Neural progenitor cell (in vitro differentiated cells): ENCODE measurements at regions not wholly inside any gene's neighbourhood (a gene's known extent, or its start where the extent isn't known, plus 50 kb on each side); places are given as distances from the start of the nearest gene placed in this dataset.

Experiments used
- DNase-seq: peaks from one replicate; pipeline ENCODE4 v3.0.0-alpha.2; 2016; ENCODE audit warnings: low spot score
- H2AFZ ChIP-seq: fragments of 200-600 bp; sonication (generic); replicated peaks from 2 replicates; pipeline ENCODE4 v1.6.1; 2016; ENCODE audit warnings: antibody characterized with exemption
- H3F3A ChIP-seq: fragments of 200-600 bp; sonication (generic); 2 replicates; pipeline ENCODE4 v1.6.1; 2016; ENCODE audit warnings: antibody characterized with exemption, low read depth
- H3K27ac ChIP-seq: fragments of 200-600 bp; sonication (generic); 2 replicates; pipeline ENCODE4 v1.5.1; 2016; ENCODE audit warnings: mild to moderate bottlenecking
- H3K27me3 ChIP-seq: fragments of 200-600 bp; sonication (generic); 2 replicates; pipeline ENCODE4 v1.6.1; 2016; ENCODE audit warnings: mild to moderate bottlenecking, moderate library complexity
- H3K36me3 ChIP-seq: fragments of 200-600 bp; sonication (generic); 2 replicates; pipeline ENCODE4 v1.5.1; 2016
- H3K4me1 ChIP-seq: fragments of 200-600 bp; sonication (generic); 2 replicates; pipeline ENCODE4 v1.6.1; 2016; ENCODE audit warnings: mixed run types
- H3K4me2 ChIP-seq: fragments of 200-600 bp; sonication (generic); 2 replicates; pipeline ENCODE4 v1.6.1; 2016
- H3K4me3 ChIP-seq: fragments of 200-600 bp; sonication (generic); 2 replicates; pipeline ENCODE4 v1.5.1; 2016
- H3K79me2 ChIP-seq: fragments of 200-600 bp; sonication (generic); 2 replicates; pipeline ENCODE4 v1.6.1; 2016; ENCODE audit warnings: low read depth
- H3K9ac ChIP-seq: fragments of 200-600 bp; sonication (generic); 2 replicates; pipeline ENCODE4 v1.6.1; 2016
- H3K9me3 ChIP-seq: fragments of 200-600 bp; sonication (generic); 2 replicates; pipeline ENCODE4 v1.5.1; 2016; ENCODE audit warnings: low read depth
- H4K20me1 ChIP-seq: fragments of 200-600 bp; sonication (generic); 2 replicates; pipeline ENCODE4 v1.6.1; 2016; ENCODE audit warnings: low read depth
- H3K27ac Mint-ChIP-seq: 3 replicates; pipeline ENCODE4 v1.8.0; 2021; ENCODE audit warnings: mixed read lengths
- H3K27me3 Mint-ChIP-seq: 2 replicates; pipeline ENCODE4 v1.8.0; 2022; ENCODE audit warnings: low read depth, mild to moderate bottlenecking, inconsistent platforms, moderate library complexity, mixed read lengths; ENCODE audit not compliant: insufficient read depth
- H3K36me3 Mint-ChIP-seq: 3 replicates; pipeline ENCODE4 v1.8.0; 2021; ENCODE audit warnings: mixed read lengths
- H3K4me1 Mint-ChIP-seq: 3 replicates; pipeline ENCODE4 v1.8.0; 2021; ENCODE audit warnings: mixed read lengths
- H3K4me3 Mint-ChIP-seq: 3 replicates; pipeline ENCODE4 v1.8.0; 2021; ENCODE audit warnings: mild to moderate bottlenecking, moderate library complexity, mixed read lengths
- H3K9me3 Mint-ChIP-seq: 3 replicates; pipeline ENCODE4 v1.8.0; 2020; ENCODE audit warnings: mixed read lengths
- CTCF ChIP-seq: fragments of 200-600 bp; sonication (generic); IDR thresholded peaks from 2 replicates; pipeline ENCODE4 v1.5.1; 2017; ENCODE audit warnings: antibody characterized with exemption, mild to moderate bottlenecking
- EZH2 ChIP-seq: fragments of 200-600 bp; sonication (generic); IDR thresholded peaks from 2 replicates; pipeline ENCODE4 v1.6.1; 2017; ENCODE audit warnings: antibody characterized with exemption, mild to moderate bottlenecking, moderate library complexity
- EZH2phosphoT487 ChIP-seq: fragments of 200-600 bp; sonication (generic); IDR thresholded peaks from 2 replicates; pipeline ENCODE4 v1.6.1; 2017; ENCODE audit warnings: antibody characterized with exemption

DNA sequence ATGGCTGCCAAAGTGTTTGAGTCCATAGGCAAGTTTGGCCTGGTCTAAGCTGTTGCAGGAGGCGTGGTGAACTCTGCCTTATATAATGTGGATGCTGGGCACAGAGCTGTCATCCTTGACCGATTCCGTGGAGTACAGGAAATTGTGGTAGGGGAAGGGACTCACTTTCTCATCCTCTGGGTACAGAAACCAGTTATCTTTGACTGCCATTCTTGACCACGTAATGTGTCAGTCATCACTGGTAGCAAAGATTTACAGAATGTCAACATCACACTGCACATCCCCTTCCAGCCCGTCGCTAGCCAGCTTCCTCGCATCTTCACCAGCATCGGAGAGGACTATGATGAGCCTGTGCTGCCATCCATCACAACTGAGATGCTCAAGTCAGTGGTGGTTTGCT is 215.8 kb upstream of the JUN start:
- DNase-seq = no peak
- H3F3A ChIP-seq = no peaks in the 10 kb centered on the region
- no peak overlapping the region for H3K27ac Mint-ChIP-seq
- no peaks in the 10 kb centered on the region for H3K79me2 ChIP-seq
- no peak overlapping the region for H2AFZ ChIP-seq
- no peaks in the 10 kb centered on the region for H3K36me3 ChIP-seq
- H3K4me1 Mint-ChIP-seq = peaks cover 8% of the 10 kb centered on the region
- no peak overlapping the region for H3K9ac ChIP-seq
- no peak overlapping the region for H3K4me3 ChIP-seq
- no peak overlapping the region for H3K27ac ChIP-seq
- no peaks in the 10 kb centered on the region for H3K4me1 ChIP-seq
- no peaks in the 10 kb centered on the region for H4K20me1 ChIP-seq
- no peaks in the 10 kb centered on the region for H3K36me3 Mint-ChIP-seq
- H3K9me3 ChIP-seq = no peaks in the 10 kb centered on the region
- H3K9me3 Mint-ChIP-seq = no peaks in the 10 kb centered on the region
- no peaks in the 10 kb centered on the region for H3K27me3 Mint-ChIP-seq
- H3K4me3 Mint-ChIP-seq = no peak overlapping the region
- TF ChIP-seq EZH2 = no peak
- no peak for TF ChIP-seq CTCF
- no peak for TF ChIP-seq EZH2phosphoT487
- H3K27me3 ChIP-seq = no peaks in the 10 kb centered on the region
- no peak overlapping the region for H3K4me2 ChIP-seq

- Histone ChIP-seq H4K20me1 (no peaks in the 10 kb centered on the region), H3F3A (no peaks in the 10 kb centered on the region), H3K36me3 (no peaks in the 10 kb centered on the region), H3K9ac (no peak overlapping the region), H3K9me3 (no peaks in the 10 kb centered on the region), H3K4me3 (no peak overlapping the region), H3K4me2 (no peak overlapping the region), H3K27me3 (peaks cover 8% of the 10 kb centered on the region), H3K79me2 (no peaks in the 10 kb centered on the region), H3K27ac (no peak overlapping the region), H2AFZ (no peak overlapping the region), H3K4me1 (no peaks in the 10 kb centered on the region)
- TF ChIP-seq EZH2 (no peak), CTCF (no peak), EZH2phosphoT487 (no peak)
- H3K4me3 Mint-ChIP-seq = no peak overlapping the region
- no peaks in the 10 kb centered on the region for H3K36me3 Mint-ChIP-seq
- peaks cover 4% of the 10 kb centered on the region for H3K4me1 Mint-ChIP-seq
- H3K27me3 Mint-ChIP-seq = no peaks in the 10 kb centered on the region
- no peaks in the 10 kb centered on the region for H3K9me3 Mint-ChIP-seq
- H3K27ac Mint-ChIP-seq = no peak overlapping the region
- DNase-seq = no peak
These were observed 220.9 kb upstream of the JUN start for GRCh38 chr1:59004755-59005154.

DNA sequence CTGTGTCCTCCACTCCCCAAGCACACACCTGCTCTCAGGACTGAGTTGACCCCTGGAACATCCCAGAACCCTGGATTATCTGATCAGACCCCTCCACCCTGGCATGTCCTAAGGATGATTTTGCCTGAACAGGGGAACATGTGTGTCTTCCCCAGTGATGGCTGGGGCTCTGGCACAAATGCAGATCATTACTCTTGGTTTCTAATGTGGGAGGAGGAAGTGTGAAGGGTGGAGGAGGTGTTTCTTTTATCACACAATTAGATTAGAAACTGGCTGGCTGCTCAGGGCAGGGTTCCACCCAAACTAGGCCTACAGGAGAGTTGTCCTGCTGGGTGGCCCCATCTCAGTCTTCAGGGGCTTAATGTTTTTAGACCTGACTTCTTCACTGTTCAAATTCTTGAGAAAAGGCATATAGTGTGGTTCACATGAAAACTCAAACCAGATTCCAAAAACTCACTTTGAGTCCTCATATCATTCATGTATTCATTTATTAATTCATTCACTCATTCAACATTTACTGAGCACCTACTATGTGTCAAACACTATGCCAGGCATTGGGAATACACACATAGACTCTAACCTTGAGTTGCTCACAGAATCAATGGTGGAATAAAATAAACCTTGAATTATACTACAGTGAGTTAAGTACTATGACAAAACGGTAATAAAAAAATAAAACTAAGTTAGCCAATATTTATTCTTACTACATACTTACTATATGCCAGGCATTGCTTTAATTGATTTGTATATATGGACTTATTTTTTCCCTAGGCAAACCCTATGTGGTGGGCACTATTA is 221.8 kb upstream of the JUN start:
- Mint-ChIP-seq H3K27me3 (no peaks in the 10 kb centered on the region), H3K27ac (no peak overlapping the region), H3K4me1 (peaks cover 4% of the 10 kb centered on the region), H3K36me3 (no peaks in the 10 kb centered on the region), H3K9me3 (no peaks in the 10 kb centered on the region), H3K4me3 (no peak overlapping the region)
- H3K4me1 ChIP-seq = no peaks in the 10 kb centered on the region
- DNase-seq = no peak
- TF ChIP-seq CTCF (no peak), EZH2phosphoT487 (no peak), EZH2 (no peak)
- no peak overlapping the region for H2AFZ ChIP-seq
- H3K27me3 ChIP-seq = peaks cover 16% of the 10 kb centered on the region
- H3K9me3 ChIP-seq = no peaks in the 10 kb centered on the region
- H4K20me1 ChIP-seq = no peaks in the 10 kb centered on the region
- no peak overlapping the region for H3K9ac ChIP-seq
- H3K4me3 ChIP-seq = no peak overlapping the region
- no peaks in the 10 kb centered on the region for H3K36me3 ChIP-seq
- no peak overlapping the region for H3K4me2 ChIP-seq
- H3F3A ChIP-seq = no peaks in the 10 kb centered on the region
- H3K27ac ChIP-seq = no peak overlapping the region
- H3K79me2 ChIP-seq = no peaks in the 10 kb centered on the region
